ENCODE measurements at regions not wholly inside any gene's neighbourhood (a gene's known extent, or its start where the extent isn't known, plus 50 kb on each side); places are given as distances from the start of the nearest gene placed in this dataset.

GRCh38 chr6:95071464-95071863 is 505.9 kb upstream of the MANEA start:
- in situ Hi-C loops (cut with HindIII; ENCODE audit: low pct_unique_long_range_greater_than_20kb, low sequenced_read_pairs) = no loop called here
- no peak for DNase-seq (ENCODE audit: low read depth, low spot score)

GRCh38 chr6:95078457-95078856 is 498.9 kb upstream of the MANEA start:
- in situ Hi-C loops (cut with HindIII; ENCODE audit: low pct_unique_long_range_greater_than_20kb, low sequenced_read_pairs) = no loop called here
- DNase-seq (ENCODE audit: low read depth, low spot score) = no peak

GRCh38 chr6:95081231-95081630 is 496.1 kb upstream of the MANEA start:
- DNase-seq (ENCODE audit: low read depth, low spot score) = no peak
- in situ Hi-C loops (cut with HindIII; ENCODE audit: low pct_unique_long_range_greater_than_20kb, low sequenced_read_pairs) = no loop called here

- no peak for DNase-seq (ENCODE audit: low read depth, low spot score)
- in situ Hi-C loops (cut with HindIII; ENCODE audit: low pct_unique_long_range_greater_than_20kb, low sequenced_read_pairs) = no loop called here
These were observed 495.4 kb upstream of the MANEA start for GRCh38 chr6:95081949-95082348.

- no peak for DNase-seq (ENCODE audit: low read depth, low spot score)
- in situ Hi-C loops (cut with HindIII; ENCODE audit: low pct_unique_long_range_greater_than_20kb, low sequenced_read_pairs) = no loop called here
These were observed 493.8 kb upstream of the MANEA start for GRCh38 chr6:95083506-95083905.

GRCh38 chr6:95084867-95085266 is 492.5 kb upstream of the MANEA start:
- no peak for DNase-seq (ENCODE audit: low read depth, low spot score)
- in situ Hi-C loops (cut with HindIII; ENCODE audit: low pct_unique_long_range_greater_than_20kb, low sequenced_read_pairs) = no loop called here

GRCh38 chr6:95087394-95088097 is 489.8 kb upstream of the MANEA start:
- peak; percentile 40 for DNase-seq (ENCODE audit: low read depth, low spot score)
- in situ Hi-C loops (cut with HindIII; ENCODE audit: low pct_unique_long_range_greater_than_20kb, low sequenced_read_pairs) = no loop called here

GRCh38 chr6:95091823-95092436 is 485.4 kb upstream of the MANEA start:
- in situ Hi-C loops (cut with HindIII; ENCODE audit: low pct_unique_long_range_greater_than_20kb, low sequenced_read_pairs) = no loop called here
- DNase-seq (ENCODE audit: low read depth, low spot score) = peak; percentile 76

GRCh38 chr6:95093154-95093553 is 484.2 kb upstream of the MANEA start:
- no peak for DNase-seq (ENCODE audit: low read depth, low spot score)
- in situ Hi-C loops (cut with HindIII; ENCODE audit: low pct_unique_long_range_greater_than_20kb, low sequenced_read_pairs) = no loop called here

GRCh38 chr6:95094751-95095663 is 482.3 kb upstream of the MANEA start:
- in situ Hi-C loops (cut with HindIII; ENCODE audit: low pct_unique_long_range_greater_than_20kb, low sequenced_read_pairs) = no loop called here
- no peak for DNase-seq (ENCODE audit: low read depth, low spot score)

GRCh38 chr6:95095855-95096254 is 481.5 kb upstream of the MANEA start:
- DNase-seq (ENCODE audit: low read depth, low spot score) = no peak
- in situ Hi-C loops (cut with HindIII; ENCODE audit: low pct_unique_long_range_greater_than_20kb, low sequenced_read_pairs) = no loop called here

- in situ Hi-C loops (cut with HindIII; ENCODE audit: low pct_unique_long_range_greater_than_20kb, low sequenced_read_pairs) = no loop called here
- no peak for DNase-seq (ENCODE audit: low read depth, low spot score)
These were observed 477.9 kb upstream of the MANEA start for GRCh38 chr6:95099410-95099809.

- in situ Hi-C loops (cut with HindIII; ENCODE audit: low pct_unique_long_range_greater_than_20kb, low sequenced_read_pairs) = no loop called here
- DNase-seq (ENCODE audit: low read depth, low spot score) = no peak
These were observed 468.1 kb upstream of the MANEA start for GRCh38 chr6:95109212-95109611.

GRCh38 chr6:95110767-95111166 is 466.6 kb upstream of the MANEA start:
- in situ Hi-C loops (cut with HindIII; ENCODE audit: low pct_unique_long_range_greater_than_20kb, low sequenced_read_pairs) = no loop called here
- DNase-seq (ENCODE audit: low read depth, low spot score) = no peak

GRCh38 chr6:95117236-95117635 is 460.1 kb upstream of the MANEA start:
- DNase-seq (ENCODE audit: low read depth, low spot score) = no peak
- in situ Hi-C loops (cut with HindIII; ENCODE audit: low pct_unique_long_range_greater_than_20kb, low sequenced_read_pairs) = no loop called here

- DNase-seq (ENCODE audit: low read depth, low spot score) = no peak
- in situ Hi-C loops (cut with HindIII; ENCODE audit: low pct_unique_long_range_greater_than_20kb, low sequenced_read_pairs) = no loop called here
These were observed 457.4 kb upstream of the MANEA start for GRCh38 chr6:95119927-95120326.

GRCh38 chr6:95120984-95121383 is 456.4 kb upstream of the MANEA start:
- DNase-seq (ENCODE audit: low read depth, low spot score) = no peak
- in situ Hi-C loops (cut with HindIII; ENCODE audit: low pct_unique_long_range_greater_than_20kb, low sequenced_read_pairs) = no loop called here

- in situ Hi-C loops (cut with HindIII; ENCODE audit: low pct_unique_long_range_greater_than_20kb, low sequenced_read_pairs) = no loop called here
- no peak for DNase-seq (ENCODE audit: low read depth, low spot score)
These were observed 450.1 kb upstream of the MANEA start for GRCh38 chr6:95127261-95127660.

GRCh38 chr6:95128439-95128838 is 448.9 kb upstream of the MANEA start:
- DNase-seq (ENCODE audit: low read depth, low spot score) = no peak
- in situ Hi-C loops (cut with HindIII; ENCODE audit: low pct_unique_long_range_greater_than_20kb, low sequenced_read_pairs) = no loop called here

All from SK-MEL-5 (cell line).